C4-2B (cell line): ENCODE measurements at regions not wholly inside any gene's neighbourhood (a gene's known extent, or its start where the extent isn't known, plus 50 kb on each side); places are given as distances from the start of the nearest gene placed in this dataset.

Source experiments
- CTCF ChIP-seq: fragments of 450-650 bp; conservative IDR thresholded peaks from 2 replicates; pipeline ENCODE4 v1.5.1; 2017; ENCODE audit warnings: mild to moderate bottlenecking
- ZFX ChIP-seq: fragments of 450-650 bp; IDR thresholded peaks from 2 replicates; pipeline ENCODE4 v1.6.1; 2017

- no peak for TF ChIP-seq CTCF
- TF ChIP-seq ZFX = no peak
Observed at GRCh38 chr15:70265986-70266385, 168.3 kb upstream of the TLE3 start.
